Common myeloid progenitor, CD34-positive (primary cell): ENCODE measurements at regions not wholly inside any gene's neighbourhood (a gene's known extent, or its start where the extent isn't known, plus 50 kb on each side); places are given as distances from the start of the nearest gene placed in this dataset.
A peak's percentile ranks its signal among the peaks of the same experiment; 100 is the strongest.
"Not testable (repeated sequence)": the region's sequence is repeated elsewhere in the genome, so short reads cannot be mapped to it uniquely, and the experiment has no call there.

Experiments used
- CTCF ChIA-PET: fragments of 350-600 bp; sonication (Branson Sonifier 250); formaldehyde crosslinking; loops from one replicate; lab custom pipeline; 2021; ENCODE audit warnings: antibody characterized with exemption; lab: Charles Lee
- POLR2A ChIA-PET: fragments of 350-600 bp; sonication (Branson Sonifier 250); formaldehyde crosslinking; loops from one replicate; lab custom pipeline; 2021; ENCODE audit warnings: antibody characterized with exemption; lab: Charles Lee
- DNase-seq, 3 donors: peaks; one replicate each; pipeline versions ENCODE4 v3.0.0 to v3.0.0-alpha.2; 2013
- H3K27ac ChIP-seq, 2 experiments: 1 replicate in 1 of 2; 2 replicates in 1 of 2; pipeline ENCODE4 v1.7.0; 2013; ENCODE audit warnings: inconsistent platforms in 2 of 2, low read length in 2 of 2, mild to moderate bottlenecking in 2 of 2, low read depth in 1 of 2, moderate library complexity in 1 of 2; ENCODE audit not compliant: severe bottlenecking in 2 of 2, insufficient read depth in 1 of 2, poor library complexity in 1 of 2
- H3K27me3 ChIP-seq, 5 experiments: replicated peaks in 2 of 5; 1 replicate in 3 of 5; 2 replicates in 2 of 5; pipeline versions ENCODE4 v1.6.1 to v1.7.0; 2013; ENCODE audit warnings: low read length in 4 of 5, mild to moderate bottlenecking in 2 of 5, moderate library complexity in 2 of 5, inconsistent platforms in 1 of 5; ENCODE audit not compliant: insufficient read depth in 5 of 5, control insufficient read depth in 4 of 5
- H3K36me3 ChIP-seq, 4 experiments: 1 replicate in 2 of 4; 2 replicates in 2 of 4; pipeline versions ENCODE4 v1.6.1 to v1.7.0; 2013; ENCODE audit warnings: low read length in 3 of 4, control low read depth in 1 of 4, mild to moderate bottlenecking in 1 of 4; ENCODE audit not compliant: control insufficient read depth in 4 of 4, insufficient read depth in 4 of 4
- H3K4me1 ChIP-seq, 4 experiments: 1 replicate in 3 of 4; 2 replicates in 1 of 4; pipeline versions ENCODE4 v1.6.1 to v1.7.1; 2013; ENCODE audit warnings: low read length in 3 of 4, mild to moderate bottlenecking in 3 of 4, control low read depth in 1 of 4, inconsistent platforms in 1 of 4, moderate library complexity in 1 of 4; ENCODE audit not compliant: control insufficient read depth in 4 of 4, insufficient read depth in 4 of 4; ENCODE audit errors: control extremely low read depth in 1 of 4
- H3K4me3 ChIP-seq, 7 experiments: 1 replicate in 4 of 7; 2 replicates in 3 of 7; pipeline versions ENCODE4 v1.5.1 to v1.7.0; 2013; ENCODE audit warnings: mild to moderate bottlenecking in 7 of 7, low read length in 6 of 7, moderate library complexity in 6 of 7, inconsistent platforms in 2 of 7, low read depth in 2 of 7, control low read depth in 1 of 7; ENCODE audit not compliant: insufficient read depth in 4 of 7, control insufficient read depth in 1 of 7; ENCODE audit errors: extremely low read depth in 1 of 7
- H3K9me3 ChIP-seq, 5 experiments: 1 replicate in 4 of 5; 2 replicates in 1 of 5; pipeline versions ENCODE4 v1.6.1 to v1.7.1; 2013; ENCODE audit warnings: low read length in 4 of 5, mild to moderate bottlenecking in 2 of 5, inconsistent platforms in 1 of 5, low read depth in 1 of 5, moderate library complexity in 1 of 5; ENCODE audit not compliant: control insufficient read depth in 4 of 5, insufficient read depth in 2 of 5; ENCODE audit errors: control extremely low read depth in 1 of 5
- WGBS: methylation state at CpG from one replicate; pipeline ENCODE4 v1.1.5; 2013; ENCODE audit not compliant: insufficient coverage; 5-methylcytosine and 5-hydroxymethylcytosine counted together

GRCh38 chr7:47183862-47184590 lies 397.9 kb downstream of the TNS3 start:
- H3K4me1 ChIP-seq: peaks cover 0 to 7% (median 2%) of the 10 kb centered on the region in 4 experiments
- H3K36me3 ChIP-seq: no peaks in the 10 kb centered on the region
- peaks cover 0 to 9% (median 0%) of the 10 kb centered on the region in 5 experiments for H3K27me3 ChIP-seq
- H3K9me3 ChIP-seq: no peaks in the 10 kb centered on the region
- POLR2A ChIA-PET: no interaction called here
- no peak overlapping the region for H3K4me3 ChIP-seq
- 98% methylated on average over 7 of the region's 12 CpGs for WGBS
- DNase-seq: no peak
- H3K27ac ChIP-seq: no peak overlapping the region
- CTCF ChIA-PET: no interaction called here

- ChIA-PET POLR2A (no interaction called here), CTCF (interaction anchor here (1.2 to 4.8 kb wide), 8 partner anchors 19 to 1291 kb away, joined by 4 to 48 read pairs (median 6); partner anchors contain the start of gene IGFBP3)
- Histone ChIP-seq H3K27me3 (peaks cover 0 to 9% (median 0%) of the 10 kb centered on the region in 5 experiments), H3K4me1 (peaks cover 0 to 3% (median 0%) of the 10 kb centered on the region in 4 experiments), H3K36me3 (no peaks in the 10 kb centered on the region), H3K9me3 (no peaks in the 10 kb centered on the region), H3K27ac (no peak overlapping the region), H3K4me3 (no peak overlapping the region)
- no peak for DNase-seq
- 70% methylated on average over 4 of the region's 4 CpGs for WGBS
Measured at GRCh38 chr7:47181746-47182361, 400.1 kb downstream of the TNS3 start.

GRCh38 chr7:47180516-47180826 lies 401.4 kb downstream of the TNS3 start:
- no peaks in the 10 kb centered on the region for H3K36me3 ChIP-seq
- no peak for DNase-seq
- ChIA-PET POLR2A (no interaction called here), CTCF (interaction anchor here (0.9 to 4.8 kb wide), 14 partner anchors 8 to 1288 kb away, joined by 3 to 48 read pairs (median 5); partner anchors contain the start of gene IGFBP3)
- peaks cover 0 to 3% (median 0%) of the 10 kb centered on the region in 4 experiments for H3K4me1 ChIP-seq
- H3K4me3 ChIP-seq: no peak overlapping the region
- H3K27ac ChIP-seq: no peak overlapping the region
- 50% methylated on average over 3 of the region's 3 CpGs for WGBS
- peaks cover 0 to 2% (median 0%) of the 10 kb centered on the region in 5 experiments for H3K9me3 ChIP-seq
- H3K27me3 ChIP-seq: peaks cover 0 to 9% (median 0%) of the 10 kb centered on the region in 5 experiments

GRCh38 chr7:47179812-47180515 lies 401.9 kb downstream of the TNS3 start:
- ChIA-PET POLR2A (no interaction called here), CTCF (interaction anchor here (1.1 to 4.8 kb wide), 10 partner anchors 8 to 1264 kb away, joined by 3 to 48 read pairs (median 6); partner anchors contain the start of gene IGFBP3)
- H3K4me1 ChIP-seq: peaks cover 0 to 3% (median 0%) of the 10 kb centered on the region in 4 experiments
- 67% methylated on average over 4 of the region's 8 CpGs for WGBS
- peaks cover 0 to 9% (median 0%) of the 10 kb centered on the region in 5 experiments for H3K27me3 ChIP-seq
- H3K27ac ChIP-seq: no peak overlapping the region
- peak; percentile 42 to 70 (median 56) for DNase-seq
- peaks cover 0 to 2% (median 0%) of the 10 kb centered on the region in 5 experiments for H3K9me3 ChIP-seq
- no peaks in the 10 kb centered on the region for H3K36me3 ChIP-seq
- H3K4me3 ChIP-seq: no peak overlapping the region

- H3K4me1 ChIP-seq, H3K36me3 ChIP-seq, H3K9me3 ChIP-seq, POLR2A ChIA-PET, DNase-seq, H3K4me3 ChIP-seq, H3K27me3 ChIP-seq, H3K27ac ChIP-seq: not testable (repeated sequence)
- CTCF ChIA-PET: interaction anchor here (1.0 kb wide), 1 partner anchor 8 kb away, joined by 3 read pairs; no protein-coding TSS in a partner anchor
- 100% methylated on average over 3 of the region's 7 CpGs for WGBS
Measured at GRCh38 chr7:47172602-47173539, 409.0 kb downstream of the TNS3 start.

GRCh38 chr7:47170516-47170915 lies 411.4 kb downstream of the TNS3 start:
- no peaks in the 10 kb centered on the region for H3K9me3 ChIP-seq
- no CpG with 5 or more reads among the region's 1 CpG for WGBS
- H3K27ac ChIP-seq: no peak overlapping the region
- H3K36me3 ChIP-seq: no peaks in the 10 kb centered on the region
- H3K4me3 ChIP-seq: no peak overlapping the region
- POLR2A ChIA-PET: no interaction called here
- peaks cover 0 to 3% (median 0%) of the 10 kb centered on the region in 4 experiments for H3K4me1 ChIP-seq
- H3K27me3 ChIP-seq: no peaks in the 10 kb centered on the region
- CTCF ChIA-PET: interaction anchor here (1.3 to 2.0 kb wide), 2 partner anchors 9 to 68 kb away, joined by 3 to 6 read pairs; no protein-coding TSS in a partner anchor
- DNase-seq: no peak
